Astrocyte (in vitro differentiated cells and primary cell): ENCODE measurements at regions not wholly inside any gene's neighbourhood (a gene's known extent, or its start where the extent isn't known, plus 50 kb on each side); places are given as distances from the start of the nearest gene placed in this dataset.

Experiments used
- DNase-seq: peaks from one replicate; pipeline ENCODE4 v3.0.0-alpha.2; 2010; ENCODE audit warnings: low read depth
- FAIRE-seq: peaks from 2 replicates; lab custom pipeline; 2011; peaks lifted over from hg19 to GRCh38; lab: Jason Lieb, UNC
- H2AFZ ChIP-seq: 2 replicates; pipeline ENCODE4 v1.6.0; 2012; ENCODE audit warnings: low read depth, low read length, inconsistent platforms
- H3K27ac ChIP-seq: 2 replicates; pipeline ENCODE4 v1.5.1; 2011; ENCODE audit warnings: low read depth, low read length, inconsistent platforms
- H3K27me3 ChIP-seq: 2 replicates; pipeline ENCODE4 v1.6.0; 2011; ENCODE audit warnings: low read length, inconsistent platforms; ENCODE audit not compliant: insufficient read depth
- H3K36me3 ChIP-seq: 2 replicates; pipeline ENCODE4 v1.5.1; 2011; ENCODE audit warnings: low read length, inconsistent platforms; ENCODE audit not compliant: insufficient read depth
- H3K4me1 ChIP-seq: 2 replicates; pipeline ENCODE4 v1.5.1; 2011; ENCODE audit warnings: low read length, inconsistent platforms; ENCODE audit not compliant: insufficient read depth
- H3K4me2 ChIP-seq: 2 replicates; pipeline ENCODE4 v1.6.0; 2012; ENCODE audit warnings: low read length, inconsistent platforms
- H3K4me3 ChIP-seq: 2 replicates; pipeline ENCODE4 v1.5.1; 2011; ENCODE audit warnings: low read depth, mild to moderate bottlenecking, low read length, inconsistent platforms; ENCODE audit not compliant: insufficient read depth
- H3K79me2 ChIP-seq: 2 replicates; pipeline ENCODE4 v1.6.0; 2012; ENCODE audit warnings: mild to moderate bottlenecking, low read length, inconsistent platforms; ENCODE audit not compliant: insufficient read depth
- H3K9ac ChIP-seq: 2 replicates; pipeline ENCODE4 v1.6.0; 2012; ENCODE audit warnings: mild to moderate bottlenecking, low read length, inconsistent platforms
- H3K9me3 ChIP-seq: 2 replicates; pipeline ENCODE4 v1.5.1; 2012; ENCODE audit warnings: low read depth, mild to moderate bottlenecking, low read length, inconsistent platforms; ENCODE audit not compliant: insufficient read depth
- H4K20me1 ChIP-seq: 2 replicates; pipeline ENCODE4 v1.6.0; 2012; ENCODE audit warnings: low read length, inconsistent platforms; ENCODE audit not compliant: insufficient read depth
- H3K27ac Mint-ChIP-seq: one replicate; pipeline ENCODE4 v1.8.0; 2021; ENCODE audit warnings: mild to moderate bottlenecking, mixed read lengths; ENCODE audit not compliant: unreplicated experiment
- H3K27me3 Mint-ChIP-seq: one replicate; pipeline ENCODE4 v1.8.0; 2021; ENCODE audit warnings: low read depth, mixed read lengths; ENCODE audit not compliant: unreplicated experiment
- H3K36me3 Mint-ChIP-seq: one replicate; pipeline ENCODE4 v1.8.0; 2021; ENCODE audit warnings: low read depth, mixed read lengths; ENCODE audit not compliant: unreplicated experiment
- H3K4me1 Mint-ChIP-seq: one replicate; pipeline ENCODE4 v1.8.0; 2021; ENCODE audit warnings: low read depth, mixed read lengths; ENCODE audit not compliant: unreplicated experiment
- H3K4me3 Mint-ChIP-seq: one replicate; pipeline ENCODE4 v1.8.0; 2021; ENCODE audit warnings: mild to moderate bottlenecking, moderate library complexity, mixed read lengths; ENCODE audit not compliant: unreplicated experiment
- H3K9me3 Mint-ChIP-seq: one replicate; pipeline ENCODE4 v1.8.0; 2021; ENCODE audit warnings: mild to moderate bottlenecking, mixed read lengths; ENCODE audit not compliant: unreplicated experiment
- EZH2 ChIP-seq: IDR thresholded peaks from 2 replicates; pipeline ENCODE4 v1.6.1; 2012; ENCODE audit warnings: mild to moderate bottlenecking, low read length, inconsistent platforms; ENCODE audit not compliant: insufficient read depth
- TF ChIP-seq, protein P1 (sequence below): IDR thresholded peaks from 2 replicates; pipeline ENCODE4 v1.5.1; 2011; ENCODE audit warnings: low read depth, mild to moderate bottlenecking, inconsistent platforms, low read length, moderate library complexity; ENCODE audit not compliant: insufficient read depth

DNA sequence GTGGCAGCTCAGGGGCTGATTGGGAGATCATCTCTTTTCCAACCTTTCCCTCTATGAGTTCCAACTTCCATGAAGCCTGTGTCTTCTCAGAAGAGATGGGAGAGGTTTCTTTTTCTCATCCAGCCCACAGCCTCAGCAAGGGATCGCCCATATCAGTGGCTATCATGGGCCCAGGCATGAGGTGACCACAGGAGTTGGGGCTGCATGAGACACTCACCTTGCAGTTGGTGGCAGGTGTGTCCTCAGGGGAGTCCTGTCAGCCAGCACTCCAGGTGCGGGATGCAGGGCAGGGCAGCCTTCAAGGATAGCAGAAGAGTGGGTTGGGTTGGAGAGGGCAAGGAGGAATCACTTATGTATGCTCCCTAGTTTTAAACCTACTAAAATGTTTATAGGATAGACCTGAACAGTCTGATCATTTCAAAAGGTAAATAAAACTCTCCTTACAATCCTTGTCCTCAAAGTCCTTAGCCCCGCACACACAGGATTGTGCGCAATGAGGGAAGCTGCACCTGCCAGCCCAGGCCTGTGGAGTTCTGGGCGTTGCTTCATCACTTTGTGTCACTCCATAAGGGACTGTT lies 811.1 kb downstream of the KCNJ18 start:
- H3K4me1 Mint-ChIP-seq, result no peaks in the 10 kb centered on the region
- peaks cover 21% of the 10 kb centered on the region for H3K9me3 Mint-ChIP-seq
- H3K27me3 Mint-ChIP-seq, result no peaks in the 10 kb centered on the region
- no peaks in the 10 kb centered on the region for H3K79me2 ChIP-seq
- H3K4me2 ChIP-seq, result no peak overlapping the region
- no peaks in the 10 kb centered on the region for H3K27me3 ChIP-seq
- H4K20me1 ChIP-seq, result no peaks in the 10 kb centered on the region
- no peak overlapping the region for H3K27ac ChIP-seq
- FAIRE-seq, result no peak
- H3K9ac ChIP-seq, result no peak overlapping the region
- no peaks in the 10 kb centered on the region for H3K36me3 ChIP-seq
- no peak overlapping the region for H2AFZ ChIP-seq
- no peak overlapping the region for H3K27ac Mint-ChIP-seq
- H3K4me3 ChIP-seq, result no peak overlapping the region
- H3K4me1 ChIP-seq, result no peaks in the 10 kb centered on the region
- H3K4me3 Mint-ChIP-seq, result no peak overlapping the region
- H3K36me3 Mint-ChIP-seq, result no peaks in the 10 kb centered on the region
- TF ChIP-seq, protein P1, sequence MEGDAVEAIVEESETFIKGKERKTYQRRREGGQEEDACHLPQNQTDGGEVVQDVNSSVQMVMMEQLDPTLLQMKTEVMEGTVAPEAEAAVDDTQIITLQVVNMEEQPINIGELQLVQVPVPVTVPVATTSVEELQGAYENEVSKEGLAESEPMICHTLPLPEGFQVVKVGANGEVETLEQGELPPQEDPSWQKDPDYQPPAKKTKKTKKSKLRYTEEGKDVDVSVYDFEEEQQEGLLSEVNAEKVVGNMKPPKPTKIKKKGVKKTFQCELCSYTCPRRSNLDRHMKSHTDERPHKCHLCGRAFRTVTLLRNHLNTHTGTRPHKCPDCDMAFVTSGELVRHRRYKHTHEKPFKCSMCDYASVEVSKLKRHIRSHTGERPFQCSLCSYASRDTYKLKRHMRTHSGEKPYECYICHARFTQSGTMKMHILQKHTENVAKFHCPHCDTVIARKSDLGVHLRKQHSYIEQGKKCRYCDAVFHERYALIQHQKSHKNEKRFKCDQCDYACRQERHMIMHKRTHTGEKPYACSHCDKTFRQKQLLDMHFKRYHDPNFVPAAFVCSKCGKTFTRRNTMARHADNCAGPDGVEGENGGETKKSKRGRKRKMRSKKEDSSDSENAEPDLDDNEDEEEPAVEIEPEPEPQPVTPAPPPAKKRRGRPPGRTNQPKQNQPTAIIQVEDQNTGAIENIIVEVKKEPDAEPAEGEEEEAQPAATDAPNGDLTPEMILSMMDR, result no peak
- TF ChIP-seq EZH2, result no peak
- H3K9me3 ChIP-seq, result peaks cover 6% of the 10 kb centered on the region
- no peak for DNase-seq

DNA sequence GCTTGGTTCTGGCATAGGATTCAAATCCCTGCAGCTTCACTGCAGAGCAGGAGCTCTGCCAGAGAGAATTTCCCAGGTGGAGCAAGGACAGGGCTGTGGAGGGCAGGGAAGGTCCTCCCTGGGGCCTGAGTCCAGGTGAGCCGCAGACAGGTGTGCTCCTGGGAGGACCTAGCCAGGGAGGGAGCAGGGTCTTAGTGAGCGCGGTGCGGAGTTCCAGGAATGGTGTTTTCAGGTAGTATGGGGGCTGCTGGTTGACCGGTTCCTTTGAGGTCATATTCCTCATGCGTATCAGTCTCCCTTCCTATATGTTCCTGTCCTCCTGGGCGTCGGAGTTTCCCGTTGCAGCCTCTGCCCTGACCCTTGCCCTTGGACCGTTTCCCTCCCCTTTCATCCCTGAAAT lies 813.3 kb downstream of the KCNJ18 start:
- Histone ChIP-seq H3K36me3 (no peaks in the 10 kb centered on the region), H3K4me3 (no peak overlapping the region), H2AFZ (no peak overlapping the region), H3K4me1 (no peaks in the 10 kb centered on the region), H3K4me2 (no peak overlapping the region), H4K20me1 (no peaks in the 10 kb centered on the region), H3K27ac (no peak overlapping the region), H3K9me3 (peaks cover 6% of the 10 kb centered on the region), H3K9ac (no peak overlapping the region), H3K27me3 (no peaks in the 10 kb centered on the region), H3K79me2 (no peaks in the 10 kb centered on the region)
- Mint-ChIP-seq H3K27ac (no peak overlapping the region), H3K4me1 (no peaks in the 10 kb centered on the region), H3K36me3 (no peaks in the 10 kb centered on the region), H3K9me3 (peaks cover 16% of the 10 kb centered on the region), H3K4me3 (no peak overlapping the region), H3K27me3 (no peaks in the 10 kb centered on the region)
- DNase-seq (no peak), FAIRE-seq (no peak)
- TF ChIP-seq, protein P1, result no peak
- no peak for TF ChIP-seq EZH2

DNA sequence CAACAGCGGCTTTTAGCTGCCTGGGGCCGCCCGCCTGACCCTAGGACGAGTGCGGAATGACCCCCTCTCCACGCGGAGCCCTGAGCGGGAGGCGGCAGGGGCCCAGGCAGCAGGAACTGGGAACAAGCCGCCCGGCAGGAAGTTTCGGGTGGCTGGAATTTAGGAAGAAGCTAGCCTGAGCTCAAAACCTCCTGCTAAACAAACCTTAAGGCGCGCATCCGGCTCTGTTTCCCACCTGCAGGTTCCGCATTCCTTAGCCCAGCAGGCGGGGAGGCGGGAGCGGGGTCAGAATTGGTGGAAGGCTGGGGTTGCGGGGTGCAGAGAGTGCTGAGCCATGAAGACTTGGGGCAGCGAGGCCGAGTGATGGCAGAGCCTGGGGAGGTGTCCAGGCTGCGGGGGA lies 813.9 kb downstream of the KCNJ18 start:
- no peaks in the 10 kb centered on the region for H3K27me3 Mint-ChIP-seq
- DNase-seq, result no peak
- Histone ChIP-seq H3K79me2 (no peaks in the 10 kb centered on the region), H4K20me1 (no peaks in the 10 kb centered on the region), H2AFZ (no peak overlapping the region), H3K4me1 (no peaks in the 10 kb centered on the region), H3K9me3 (peaks cover 7% of the 10 kb centered on the region), H3K27ac (no peak overlapping the region), H3K36me3 (no peaks in the 10 kb centered on the region), H3K27me3 (no peaks in the 10 kb centered on the region), H3K4me2 (no peak overlapping the region), H3K4me3 (no peak overlapping the region), H3K9ac (no peak overlapping the region)
- FAIRE-seq, result no peak
- H3K4me1 Mint-ChIP-seq, result no peaks in the 10 kb centered on the region
- no peak overlapping the region for H3K27ac Mint-ChIP-seq
- H3K36me3 Mint-ChIP-seq, result no peaks in the 10 kb centered on the region
- no peak overlapping the region for H3K4me3 Mint-ChIP-seq
- TF ChIP-seq, protein P1, result no peak
- no peak for TF ChIP-seq EZH2
- peaks cover 16% of the 10 kb centered on the region for H3K9me3 Mint-ChIP-seq
